SH-SY5Y (cell line): ENCODE measurements at regions not wholly inside any gene's neighbourhood (a gene's known extent, or its start where the extent isn't known, plus 50 kb on each side); places are given as distances from the start of the nearest gene placed in this dataset.

Experiments used
- GATA2 ChIP-seq: IDR thresholded peaks from 2 replicates; pipeline ENCODE4 v1.6.1; 2011; ENCODE audit warnings: mild to moderate bottlenecking, low read depth, low read length
- GATA3 ChIP-seq: IDR thresholded peaks from 2 replicates; pipeline ENCODE4 v1.6.1; 2011; ENCODE audit warnings: low read depth, mild to moderate bottlenecking, low read length, moderate library complexity

- TF ChIP-seq GATA3, result no peak
- TF ChIP-seq GATA2, result no peak
Measured at GRCh38 chr11:128226106-128226716, 361.1 kb downstream of the ETS1 start.
